ENCODE measurements at regions not wholly inside any gene's neighbourhood (a gene's known extent, or its start where the extent isn't known, plus 50 kb on each side); places are given as distances from the start of the nearest gene placed in this dataset.
"Not testable (repeated sequence)": the region's sequence is repeated elsewhere in the genome, so short reads cannot be mapped to it uniquely, and the experiment has no call there.

DNA sequence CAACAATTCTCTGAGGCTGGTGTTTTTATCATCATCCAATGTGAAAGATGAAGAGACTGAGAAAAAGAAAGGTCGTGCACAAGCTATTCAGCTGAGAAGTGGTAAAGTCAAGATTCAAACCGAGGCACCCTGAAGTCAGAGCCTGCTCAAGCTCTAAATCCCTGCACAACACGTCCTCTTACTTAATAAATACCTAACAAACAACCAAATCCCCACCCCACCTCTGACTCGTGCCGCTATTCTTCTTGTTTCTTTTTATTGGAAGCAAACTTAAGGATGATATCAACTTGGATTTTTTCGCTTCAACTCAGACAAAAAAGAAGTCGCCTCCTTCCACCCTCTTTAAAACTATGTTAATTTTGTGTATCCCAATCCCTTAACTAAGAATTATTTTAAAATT lies 140.2 kb downstream of the CEP120 start:
- H3K27me3 Mint-ChIP-seq: peaks cover 53% of the 10 kb centered on the region
- no peak overlapping the region for H3K4me3 ChIP-seq (ENCODE audit: low read length)
- no peaks in the 10 kb centered on the region for H3K9me3 Mint-ChIP-seq
- H3K36me3 ChIP-seq (ENCODE audit: insufficient read depth, low read length): no peaks in the 10 kb centered on the region
- no peaks in the 10 kb centered on the region for H3K36me3 Mint-ChIP-seq (ENCODE audit: low read depth)
- no peak overlapping the region for H3K27ac Mint-ChIP-seq
- DNase-seq: no peak
- H3K4me3 Mint-ChIP-seq: no peak overlapping the region
- intact Hi-C loops (cut with DNase I, micrococcal nuclease): no loop called here
- POLR2A ChIA-PET: no interaction called here
- H3K4me1 ChIP-seq (ENCODE audit: insufficient read depth, low read length): no peaks in the 10 kb centered on the region
- no peaks in the 10 kb centered on the region for H3K4me1 Mint-ChIP-seq (ENCODE audit: low read depth)
- TF ChIP-seq, protein P1, sequence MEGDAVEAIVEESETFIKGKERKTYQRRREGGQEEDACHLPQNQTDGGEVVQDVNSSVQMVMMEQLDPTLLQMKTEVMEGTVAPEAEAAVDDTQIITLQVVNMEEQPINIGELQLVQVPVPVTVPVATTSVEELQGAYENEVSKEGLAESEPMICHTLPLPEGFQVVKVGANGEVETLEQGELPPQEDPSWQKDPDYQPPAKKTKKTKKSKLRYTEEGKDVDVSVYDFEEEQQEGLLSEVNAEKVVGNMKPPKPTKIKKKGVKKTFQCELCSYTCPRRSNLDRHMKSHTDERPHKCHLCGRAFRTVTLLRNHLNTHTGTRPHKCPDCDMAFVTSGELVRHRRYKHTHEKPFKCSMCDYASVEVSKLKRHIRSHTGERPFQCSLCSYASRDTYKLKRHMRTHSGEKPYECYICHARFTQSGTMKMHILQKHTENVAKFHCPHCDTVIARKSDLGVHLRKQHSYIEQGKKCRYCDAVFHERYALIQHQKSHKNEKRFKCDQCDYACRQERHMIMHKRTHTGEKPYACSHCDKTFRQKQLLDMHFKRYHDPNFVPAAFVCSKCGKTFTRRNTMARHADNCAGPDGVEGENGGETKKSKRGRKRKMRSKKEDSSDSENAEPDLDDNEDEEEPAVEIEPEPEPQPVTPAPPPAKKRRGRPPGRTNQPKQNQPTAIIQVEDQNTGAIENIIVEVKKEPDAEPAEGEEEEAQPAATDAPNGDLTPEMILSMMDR (IDR thresholded peaks at IDR 0.05): no peak
- H3K9me3 ChIP-seq (ENCODE audit: control insufficient read depth in 1 of 2, insufficient read depth in 1 of 2, low read length in 2 of 2): no peaks in the 10 kb centered on the region
- ATAC-seq (ENCODE audit: poor library complexity): no peak
- CTCF ChIA-PET: no interaction called here
- H3K27ac ChIP-seq (ENCODE audit: low read depth in 1 of 2, low read length in 2 of 2): no peak overlapping the region
- H3K27me3 ChIP-seq (ENCODE audit: control insufficient read depth in 1 of 2, insufficient read depth in 2 of 2, low read length in 2 of 2): peaks cover 9 to 16% of the 10 kb centered on the region in 2 experiments

DNA sequence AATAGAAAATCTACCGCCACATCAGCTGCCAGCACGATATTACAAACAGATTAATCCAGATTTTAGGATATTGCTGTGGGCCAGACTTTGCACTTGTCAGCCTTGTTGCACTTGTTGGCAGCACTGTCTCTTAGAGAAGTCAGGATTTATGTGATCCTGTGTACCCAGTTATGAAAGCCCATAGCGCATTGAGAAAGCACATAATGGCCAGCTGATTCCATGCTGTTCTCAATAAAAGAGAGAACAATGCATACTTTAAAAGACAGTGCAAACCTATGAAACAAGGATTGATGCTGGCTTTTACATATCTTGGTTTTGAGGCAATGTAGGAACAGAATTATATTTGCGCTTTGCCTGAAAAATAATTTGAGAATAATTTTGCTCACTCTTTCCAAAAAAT lies 140.8 kb downstream of the CEP120 start:
- DNase-seq (no peak), ATAC-seq (ENCODE audit: poor library complexity) (no peak)
- H3K36me3 ChIP-seq (ENCODE audit: insufficient read depth, low read length): no peaks in the 10 kb centered on the region
- Mint-ChIP-seq H3K4me1 (ENCODE audit: low read depth) (no peaks in the 10 kb centered on the region), H3K9me3 (no peaks in the 10 kb centered on the region), H3K27ac (no peak overlapping the region), H3K4me3 (no peak overlapping the region), H3K27me3 (peaks cover 49% of the 10 kb centered on the region), H3K36me3 (ENCODE audit: low read depth) (no peaks in the 10 kb centered on the region)
- no peaks in the 10 kb centered on the region for H3K9me3 ChIP-seq (ENCODE audit: control insufficient read depth in 1 of 2, insufficient read depth in 1 of 2, low read length in 2 of 2)
- intact Hi-C loops (cut with DNase I, micrococcal nuclease): no loop called here
- POLR2A ChIA-PET: interaction anchor here (0.6 kb wide), 1 partner anchor 507 kb away, joined by 3 read pairs; no protein-coding TSS in a partner anchor
- TF ChIP-seq, protein P1 (IDR thresholded peaks at IDR 0.05): no peak
- H3K4me3 ChIP-seq (ENCODE audit: low read length): no peak overlapping the region
- CTCF ChIA-PET: no interaction called here
- peaks cover 9 to 16% of the 10 kb centered on the region in 2 experiments for H3K27me3 ChIP-seq (ENCODE audit: control insufficient read depth in 1 of 2, insufficient read depth in 2 of 2, low read length in 2 of 2)
- no peaks in the 10 kb centered on the region for H3K4me1 ChIP-seq (ENCODE audit: insufficient read depth, low read length)
- no peak overlapping the region for H3K27ac ChIP-seq (ENCODE audit: low read depth in 1 of 2, low read length in 2 of 2)

DNA sequence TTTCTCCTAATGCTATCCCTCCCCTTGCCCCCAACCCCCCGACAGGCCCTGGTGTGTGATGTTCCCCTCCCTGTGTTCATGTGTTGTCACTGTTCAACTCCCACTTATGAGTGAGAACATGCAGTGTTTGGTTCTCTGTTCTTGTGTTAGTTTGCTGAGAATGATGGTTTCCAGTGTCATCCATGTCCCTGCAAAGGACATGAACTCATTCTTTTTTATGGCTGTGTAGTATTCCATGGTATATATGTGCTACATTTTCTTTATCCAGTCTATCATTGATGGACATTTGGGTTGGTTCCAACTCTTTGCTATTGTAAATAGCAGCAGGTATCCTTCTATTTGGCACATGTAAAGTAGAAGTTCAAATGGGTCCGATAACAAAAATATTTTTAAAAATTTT lies 142.3 kb downstream of the CEP120 start:
- H3K27ac Mint-ChIP-seq; intact Hi-C loops (cut with DNase I, micrococcal nuclease); H3K36me3 Mint-ChIP-seq (ENCODE audit: low read depth); H3K27me3 ChIP-seq (ENCODE audit: control insufficient read depth in 1 of 2, insufficient read depth in 2 of 2, low read length in 2 of 2); H3K36me3 ChIP-seq (ENCODE audit: insufficient read depth, low read length); H3K4me1 Mint-ChIP-seq (ENCODE audit: low read depth); CTCF ChIA-PET; H3K4me3 Mint-ChIP-seq; H3K4me1 ChIP-seq (ENCODE audit: insufficient read depth, low read length); DNase-seq; H3K9me3 Mint-ChIP-seq; H3K9me3 ChIP-seq (ENCODE audit: control insufficient read depth in 1 of 2, insufficient read depth in 1 of 2, low read length in 2 of 2); POLR2A ChIA-PET; H3K27ac ChIP-seq (ENCODE audit: low read depth in 1 of 2, low read length in 2 of 2); H3K4me3 ChIP-seq (ENCODE audit: low read length); ATAC-seq (ENCODE audit: poor library complexity): not testable (repeated sequence)
- peaks cover 33% of the 10 kb centered on the region for H3K27me3 Mint-ChIP-seq

DNA sequence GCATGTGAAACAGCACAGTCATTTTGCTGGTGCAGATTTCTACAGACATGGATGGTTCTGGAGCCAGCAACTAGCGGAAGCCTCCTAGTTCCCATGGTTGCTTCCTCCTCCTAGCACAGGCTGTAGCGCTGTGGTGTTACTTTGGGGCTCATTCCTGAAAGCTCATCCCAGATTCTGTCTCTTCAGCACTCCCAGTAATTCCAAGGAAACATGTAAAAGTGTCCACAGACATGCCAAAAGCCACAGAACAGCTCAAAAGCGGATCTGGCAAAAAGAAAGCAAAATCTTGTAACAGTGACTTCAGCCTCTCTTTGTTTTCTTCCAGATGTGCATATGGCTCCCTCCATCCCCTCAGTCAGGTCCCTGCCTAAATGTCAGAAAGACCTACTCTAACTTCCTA lies 144.1 kb downstream of the CEP120 start:
- Mint-ChIP-seq H3K4me3 (no peak overlapping the region), H3K27ac (no peak overlapping the region), H3K27me3 (peaks cover 21% of the 10 kb centered on the region), H3K36me3 (ENCODE audit: low read depth) (no peaks in the 10 kb centered on the region), H3K9me3 (no peaks in the 10 kb centered on the region), H3K4me1 (ENCODE audit: low read depth) (no peaks in the 10 kb centered on the region)
- Histone ChIP-seq H3K9me3 (ENCODE audit: control insufficient read depth in 1 of 2, insufficient read depth in 1 of 2, low read length in 2 of 2) (no peaks in the 10 kb centered on the region), H3K27ac (ENCODE audit: low read depth in 1 of 2, low read length in 2 of 2) (no peak overlapping the region), H3K36me3 (ENCODE audit: insufficient read depth, low read length) (no peaks in the 10 kb centered on the region), H3K4me1 (ENCODE audit: insufficient read depth, low read length) (no peaks in the 10 kb centered on the region), H3K27me3 (ENCODE audit: control insufficient read depth in 1 of 2, insufficient read depth in 2 of 2, low read length in 2 of 2) (peaks cover 0 to 3% of the 10 kb centered on the region in 2 experiments), H3K4me3 (ENCODE audit: low read length) (no peak overlapping the region)
- ChIA-PET CTCF (no interaction called here), POLR2A (no interaction called here)
- no peak for DNase-seq
- intact Hi-C loops (cut with DNase I, micrococcal nuclease): no loop called here
- ATAC-seq (ENCODE audit: poor library complexity): no peak
- TF ChIP-seq, protein P1 (IDR thresholded peaks at IDR 0.05): no peak
